GM20000 (cell line): ENCODE measurements at regions not wholly inside any gene's neighbourhood (a gene's known extent, or its start where the extent isn't known, plus 50 kb on each side); places are given as distances from the start of the nearest gene placed in this dataset.

Experiments used
- DNase-seq: peaks from one replicate; pipeline ENCODE4 v3.0.0; 2012; ENCODE audit warnings: low spot score
- CTCF ChIP-seq: IDR thresholded peaks from 2 replicates; pipeline ENCODE4 v1.5.1; 2012; ENCODE audit warnings: mild to moderate bottlenecking, control low read depth; ENCODE audit errors: extremely low read depth, missing control alignments

- no peak for TF ChIP-seq CTCF
- DNase-seq: no peak
These were observed 678.3 kb downstream of the RERGL start for GRCh38 chr12:17411662-17412061.

DNA sequence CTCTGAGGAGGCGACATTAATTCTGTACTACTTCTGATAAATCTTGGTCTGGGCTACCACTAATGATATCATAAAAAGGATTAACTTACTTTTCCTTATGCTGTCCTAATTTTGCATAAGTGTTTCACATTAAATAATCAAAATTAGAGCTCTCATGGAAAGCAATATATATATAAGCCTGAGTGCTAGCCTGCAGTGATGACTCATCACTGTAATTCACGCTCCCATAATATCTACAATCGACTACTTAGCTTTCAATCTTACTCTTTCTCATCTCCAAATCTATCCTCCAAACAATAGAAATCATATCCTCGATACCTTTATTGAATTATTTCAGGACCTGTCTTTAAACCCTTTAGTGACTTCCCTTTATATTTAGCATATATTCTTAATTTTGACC lies 701.3 kb downstream of the RERGL start:
- DNase-seq: no peak
- no peak for TF ChIP-seq CTCF

- no peak for TF ChIP-seq CTCF
- DNase-seq: no peak
These were observed 706.7 kb downstream of the RERGL start for GRCh38 chr12:17383321-17383720.

DNA sequence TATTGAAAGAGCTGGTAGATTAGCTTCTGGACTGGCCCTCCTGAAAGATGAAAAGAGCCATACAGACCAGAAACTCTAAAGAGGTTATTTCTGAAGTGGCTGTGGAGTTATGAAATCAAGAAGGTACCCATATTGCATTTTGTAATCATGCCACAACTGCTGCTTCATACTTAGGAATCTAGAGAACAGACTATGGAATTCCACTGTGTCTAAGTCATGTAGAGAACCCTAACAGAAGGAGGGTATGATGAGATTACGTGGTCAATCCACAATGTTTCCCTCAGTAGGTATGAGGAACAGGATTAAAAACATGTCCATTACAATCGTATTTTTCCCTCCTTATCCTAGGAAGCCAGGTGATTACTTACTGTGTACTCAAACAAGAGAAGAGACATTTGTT lies 708.8 kb downstream of the RERGL start:
- no peak for TF ChIP-seq CTCF

GRCh38 chr12:17372508-17372907 lies 717.5 kb downstream of the RERGL start:
- no peak for TF ChIP-seq CTCF
- no peak for DNase-seq

More for the DNA sequence above, 708.8 kb downstream of the RERGL start:
- DNase-seq: no peak

DNA sequence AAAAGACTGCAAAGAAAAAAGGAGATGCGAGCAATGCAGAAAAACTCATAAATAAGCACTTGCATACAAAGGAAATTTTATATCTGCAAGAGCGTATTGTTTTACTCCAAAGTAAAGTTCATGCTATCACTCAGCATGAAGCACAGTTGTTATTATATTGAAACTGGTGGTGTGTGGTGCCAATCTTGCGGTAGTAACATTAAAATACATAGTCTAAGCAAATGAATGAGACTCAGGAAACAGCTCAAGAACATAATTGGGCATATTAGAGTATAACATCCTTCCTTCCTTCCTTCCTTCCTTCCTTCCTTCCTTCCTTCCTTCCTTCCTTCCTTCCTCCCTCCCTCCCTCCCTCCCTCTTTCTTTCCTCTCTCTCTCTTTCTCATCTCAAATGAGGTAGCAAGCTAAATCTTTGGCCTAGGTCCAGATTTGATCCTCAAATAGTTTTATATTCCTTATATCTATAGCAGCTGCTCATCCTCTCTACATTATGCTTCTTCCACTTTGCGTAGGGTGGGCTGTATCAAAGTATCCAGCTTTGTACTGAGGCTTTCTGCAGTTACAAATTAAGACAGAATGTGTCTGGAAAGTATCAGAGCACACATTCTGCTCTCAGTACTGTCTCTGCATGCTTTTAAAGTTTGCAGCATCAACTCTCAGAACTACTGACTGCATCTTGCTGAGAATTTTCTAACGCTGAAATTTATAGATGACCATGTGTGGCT lies 718.3 kb downstream of the RERGL start:
- TF ChIP-seq CTCF: no peak
- no peak for DNase-seq

DNA sequence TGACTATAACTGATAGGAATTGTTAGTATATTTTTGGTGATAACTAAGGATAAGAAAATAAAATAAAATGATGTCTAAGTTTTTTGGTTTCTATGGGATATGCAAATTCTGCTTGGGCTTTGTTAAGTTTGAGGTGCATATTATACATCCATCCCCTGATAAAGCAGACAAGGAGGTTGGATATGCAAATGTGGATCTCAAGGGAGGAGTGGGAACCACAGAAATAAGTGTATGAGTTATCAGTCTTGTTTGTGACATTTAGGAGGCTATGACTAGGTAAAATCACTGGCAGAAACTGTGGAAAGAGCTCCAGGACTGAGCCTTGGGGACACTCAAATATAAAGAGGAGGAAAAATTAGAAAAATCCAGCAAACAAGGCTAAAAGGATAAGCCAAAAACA lies 719.4 kb downstream of the RERGL start:
- DNase-seq: no peak

More for the DNA sequence above, 719.4 kb downstream of the RERGL start:
- no peak for TF ChIP-seq CTCF
